NCI-H82 treated with DMSO at 0.1 percent for 48 hours (cell line): ENCODE measurements at regions not wholly inside any gene's neighbourhood (a gene's known extent, or its start where the extent isn't known, plus 50 kb on each side); places are given as distances from the start of the nearest gene placed in this dataset.
"Not testable (repeated sequence)": the region's sequence is repeated elsewhere in the genome, so short reads cannot be mapped to it uniquely, and the experiment has no call there.

Experiments
- DNase-seq: peaks from one replicate; lab custom pipeline; 2025; ENCODE audit not compliant: unreplicated experiment; lab: John Stamatoyannopoulos, UW

- DNase-seq, result no peak
These were observed 838.2 kb upstream of the RGS18 start for GRCh38 chr1:191320062-191320461.

- DNase-seq, result no peak
These were observed 830.4 kb upstream of the RGS18 start for GRCh38 chr1:191327868-191328267.

- no peak for DNase-seq
These were observed 814.4 kb upstream of the RGS18 start for GRCh38 chr1:191343816-191344215.

- no peak for DNase-seq
These were observed 811.9 kb upstream of the RGS18 start for GRCh38 chr1:191346381-191346780.

DNA sequence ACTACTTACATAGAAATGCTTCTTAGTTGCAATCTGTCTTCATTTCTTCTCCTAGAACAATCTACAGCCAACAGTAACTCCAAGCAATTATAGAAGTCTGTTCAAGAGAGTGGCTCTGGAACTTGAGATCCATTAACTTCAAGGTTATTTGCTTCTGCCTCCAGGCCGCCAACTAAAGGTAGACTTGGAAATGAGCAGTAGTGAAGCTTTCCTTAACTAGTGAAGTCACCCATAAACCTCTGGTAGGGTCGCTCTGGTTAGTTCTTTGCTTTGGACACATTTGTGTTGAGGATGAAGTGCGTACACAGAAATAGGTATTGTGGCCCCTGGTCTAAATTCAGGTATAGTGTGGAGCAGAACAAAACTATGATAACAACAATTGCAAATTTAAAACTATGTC, 809.9 kb upstream of the RGS18 start:
- DNase-seq, result no peak

GRCh38 chr1:191350938-191351337, 807.3 kb upstream of the RGS18 start:
- DNase-seq, result no peak

GRCh38 chr1:191358724-191359123, 799.5 kb upstream of the RGS18 start:
- DNase-seq, result no peak

- no peak for DNase-seq
These were observed 791.6 kb upstream of the RGS18 start for GRCh38 chr1:191366686-191367085.

DNA sequence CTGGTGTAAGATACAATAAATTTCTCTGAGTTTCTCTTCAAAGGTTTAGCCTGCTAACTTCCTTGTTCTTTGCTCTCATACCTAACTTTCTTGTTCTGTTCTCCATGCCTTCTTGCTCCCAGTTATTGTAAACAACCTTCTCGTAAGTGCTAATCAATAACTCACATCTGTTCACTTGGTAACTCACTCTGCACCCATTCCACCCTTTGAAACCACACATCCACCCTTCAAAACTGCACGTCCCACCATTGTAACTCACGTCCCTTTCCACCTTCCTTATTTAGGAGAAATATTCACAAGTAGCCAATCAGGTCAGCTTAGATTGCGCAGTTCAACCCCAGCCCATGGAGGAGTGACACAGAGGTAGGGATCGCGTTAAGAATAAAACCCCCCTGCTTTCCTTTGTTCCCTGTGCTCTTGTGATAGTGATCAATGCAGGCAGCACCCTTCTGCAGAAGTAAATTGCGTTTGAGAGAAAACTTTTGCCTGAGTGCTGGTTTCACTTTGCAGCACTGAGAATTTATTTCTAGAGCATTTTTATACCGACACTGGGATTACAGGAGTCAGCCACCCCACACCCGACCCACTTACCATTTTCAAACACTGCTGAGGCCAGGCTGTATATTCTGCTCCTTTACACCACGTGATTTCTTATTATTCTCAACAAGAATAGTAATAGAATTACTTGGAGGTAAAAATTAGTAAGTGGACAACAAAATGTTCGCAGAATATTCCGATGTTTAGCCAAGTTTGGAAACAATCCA, 789.2 kb upstream of the RGS18 start:
- no peak for DNase-seq

DNA sequence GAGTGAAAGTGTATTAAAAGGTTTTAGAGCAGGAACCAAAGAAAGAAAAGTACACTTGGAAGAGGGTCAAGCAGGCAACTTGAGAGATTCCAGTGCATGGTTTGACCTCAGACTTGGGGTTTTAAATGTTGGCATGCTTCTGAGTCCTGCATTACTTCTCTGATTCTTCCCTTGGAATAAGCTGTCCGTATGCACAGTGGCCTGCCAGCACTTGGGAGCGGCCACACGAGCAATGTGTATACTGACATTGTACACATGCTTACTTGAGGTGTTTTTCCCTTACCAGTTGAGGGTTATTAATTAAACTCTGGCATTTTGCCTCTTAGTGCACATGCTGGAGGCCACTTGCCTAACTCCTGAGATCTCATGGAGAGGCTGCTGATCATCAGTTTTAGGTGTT, 786.6 kb upstream of the RGS18 start:
- DNase-seq, result no peak

DNA sequence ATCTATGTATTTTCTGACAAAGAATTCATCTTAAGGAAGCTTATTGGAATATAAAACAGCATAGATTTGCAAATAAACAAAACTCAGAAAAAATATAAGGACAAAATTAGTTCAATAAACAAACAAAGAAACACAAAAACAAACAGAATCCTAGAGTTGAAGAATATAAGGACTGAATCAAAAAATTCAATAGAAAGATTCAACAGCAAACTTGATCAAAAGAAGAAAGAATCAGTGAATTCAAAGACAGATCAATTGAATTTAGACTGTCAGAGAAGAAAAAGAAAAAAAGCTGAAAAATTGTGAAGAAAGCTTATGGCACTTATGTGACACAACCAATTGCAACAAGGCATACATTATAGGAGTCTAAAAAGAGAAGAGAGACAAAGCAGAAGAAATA, 770.0 kb upstream of the RGS18 start:
- DNase-seq, result no peak

DNA sequence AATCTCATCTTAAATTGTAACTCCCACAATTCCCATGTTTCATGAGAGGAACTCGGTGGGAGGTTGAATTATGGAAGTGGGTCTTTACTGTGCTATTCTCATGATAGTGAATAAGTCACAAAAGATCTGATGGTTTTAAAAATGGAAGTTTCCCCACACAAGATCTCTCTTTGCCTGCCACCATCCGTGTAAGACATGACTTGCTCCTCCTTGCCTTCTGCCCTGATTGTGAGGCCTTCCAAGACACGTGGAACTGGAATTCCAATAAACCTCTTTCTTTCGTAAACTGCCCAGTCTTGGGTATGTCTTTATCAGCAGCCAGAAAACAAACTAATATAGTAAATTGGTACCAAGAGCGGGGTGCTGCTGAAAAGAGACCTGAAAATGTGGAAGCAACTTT, 761.6 kb upstream of the RGS18 start:
- no peak for DNase-seq

GRCh38 chr1:191398551-191398950, 759.7 kb upstream of the RGS18 start:
- no peak for DNase-seq

DNA sequence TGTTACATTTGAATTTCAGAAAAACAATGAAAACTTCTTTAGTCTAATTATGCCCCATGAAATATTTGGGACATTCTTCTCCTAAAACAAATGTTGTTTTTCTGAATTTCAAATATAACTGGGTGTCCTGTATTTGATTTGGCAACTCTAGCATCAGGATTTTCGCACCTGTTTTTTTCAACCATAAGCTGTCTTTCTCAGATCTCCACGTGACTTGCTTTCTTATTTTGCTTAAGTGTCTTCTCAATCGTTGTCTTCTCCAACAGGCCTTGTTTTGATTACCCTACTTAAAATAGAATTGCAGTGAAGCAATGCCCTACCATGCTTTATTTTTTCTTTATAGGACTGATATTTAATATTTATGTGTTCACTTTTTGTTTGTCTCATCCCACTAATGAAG, 752.8 kb upstream of the RGS18 start:
- no peak for DNase-seq

GRCh38 chr1:191414981-191415640, 743.2 kb upstream of the RGS18 start:
- DNase-seq, result no peak

- no peak for DNase-seq
These were observed 738.4 kb upstream of the RGS18 start for GRCh38 chr1:191419842-191420241.

DNA sequence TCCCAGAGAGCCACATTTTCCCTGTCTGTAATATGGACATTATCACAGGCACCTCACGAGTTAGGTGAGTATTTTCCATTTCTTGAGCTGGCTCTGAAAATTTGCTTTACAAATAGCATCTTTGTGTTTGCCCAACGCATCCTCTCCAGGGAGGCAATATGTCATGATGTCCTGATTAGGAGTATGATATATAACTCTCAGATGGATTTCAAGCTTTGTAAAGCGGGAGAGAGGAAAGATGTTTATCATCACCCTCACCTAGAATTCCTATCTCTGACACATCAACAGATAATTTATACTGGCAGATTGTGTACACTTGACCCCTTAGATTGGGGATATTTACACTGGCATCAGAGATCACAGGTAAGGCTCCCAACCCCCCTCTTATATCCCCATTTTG, 730.7 kb upstream of the RGS18 start:
- DNase-seq, result no peak

GRCh38 chr1:191432817-191433216, 725.4 kb upstream of the RGS18 start:
- no peak for DNase-seq

- DNase-seq, result no peak
These were observed 719.3 kb upstream of the RGS18 start for GRCh38 chr1:191438979-191439378.

DNA sequence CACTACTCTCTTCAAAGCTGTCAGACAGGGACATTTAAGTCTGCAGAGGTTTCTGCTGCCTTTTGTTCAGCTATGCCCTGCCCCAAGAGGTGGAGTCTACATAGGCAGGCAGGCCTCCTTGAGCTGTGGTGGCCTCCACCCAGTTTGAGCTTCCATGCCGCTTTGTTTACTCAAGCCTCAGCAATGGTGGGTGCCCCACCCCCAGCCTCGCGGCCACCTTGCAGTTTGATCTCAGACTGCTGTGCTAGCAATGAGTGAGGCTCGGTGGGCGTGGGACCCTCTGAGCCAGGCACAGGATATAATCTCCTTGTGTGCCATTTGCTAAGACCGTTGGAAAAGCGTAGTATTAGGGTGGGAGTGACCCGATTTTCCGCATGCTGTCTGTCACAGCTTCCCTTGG, 710.0 kb upstream of the RGS18 start:
- DNase-seq, result not testable (repeated sequence)

- DNase-seq, result no peak
These were observed 705.7 kb upstream of the RGS18 start for GRCh38 chr1:191452586-191452985.

- DNase-seq, result no peak
These were observed 704.8 kb upstream of the RGS18 start for GRCh38 chr1:191453487-191453886.

DNA sequence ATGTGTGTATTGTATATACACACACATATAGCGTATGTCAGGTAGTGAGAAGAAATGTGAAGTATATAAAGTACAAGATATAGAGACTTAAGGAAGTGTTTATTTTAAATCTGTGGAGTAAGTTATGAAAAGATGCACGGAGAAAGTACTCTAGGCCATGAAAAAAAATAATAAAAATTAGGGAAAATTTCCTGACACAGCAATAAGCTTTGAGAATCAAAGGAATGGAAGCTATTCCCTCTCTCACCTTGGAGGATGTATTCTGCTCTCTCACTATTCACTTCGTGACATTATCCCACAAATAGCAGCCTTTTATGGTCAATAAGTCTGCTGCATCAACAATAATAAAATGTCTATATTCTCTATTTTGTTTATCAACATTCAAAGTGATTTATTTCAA, 700.4 kb upstream of the RGS18 start:
- DNase-seq, result no peak
